Prostate gland (tissue), 2 donors: ENCODE measurements at regions not wholly inside any gene's neighbourhood (a gene's known extent, or its start where the extent isn't known, plus 50 kb on each side); places are given as distances from the start of the nearest gene placed in this dataset.

Experiments used
- POLR2A ChIP-seq: fragments of 450-650 bp; IDR thresholded peaks from one replicate; pipeline ENCODE4 v1.6.1; 2016; ENCODE audit warnings: antibody characterized with exemption, mild to moderate bottlenecking
- POLR2AphosphoS5 ChIP-seq: sonication (generic); formaldehyde crosslinking; IDR thresholded peaks from one replicate; pipeline ENCODE4 v1.6.1; 2017; ENCODE audit warnings: antibody characterized with exemption
- TF ChIP-seq, protein P1 (sequence below), 4 experiments: fragments of 200-600 bp in 2 of 4; fragments of 450-650 bp in 2 of 4; sonication (generic) in 2 of 4; IDR thresholded peaks; 1 replicate in 3 of 4; 2 replicates in 1 of 4; pipeline ENCODE4 v1.5.1; 2016 to 2019; ENCODE audit warnings: antibody characterized with exemption in 4 of 4, mild to moderate bottlenecking in 2 of 4, moderate library complexity in 2 of 4

DNA sequence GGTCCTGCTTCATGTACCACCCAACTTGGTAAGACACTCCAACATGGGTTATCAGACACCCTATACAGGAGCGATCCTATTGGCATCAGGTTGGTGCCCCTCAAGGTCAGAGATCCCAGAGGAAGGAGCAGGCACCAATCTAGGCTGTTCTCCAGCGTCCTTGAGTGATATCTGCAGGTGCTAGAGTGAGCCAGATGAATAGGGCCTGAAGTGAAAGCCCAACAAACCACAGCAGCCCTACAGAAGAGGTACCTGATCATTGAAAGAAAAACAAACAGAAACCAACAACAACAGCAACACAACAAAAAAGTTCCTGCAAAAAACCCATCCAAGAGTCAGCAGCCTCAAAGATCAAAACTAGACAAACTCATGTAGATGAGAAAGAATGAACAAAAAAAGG is 584.8 kb downstream of the HINT1 start:
- TF ChIP-seq, protein P1, sequence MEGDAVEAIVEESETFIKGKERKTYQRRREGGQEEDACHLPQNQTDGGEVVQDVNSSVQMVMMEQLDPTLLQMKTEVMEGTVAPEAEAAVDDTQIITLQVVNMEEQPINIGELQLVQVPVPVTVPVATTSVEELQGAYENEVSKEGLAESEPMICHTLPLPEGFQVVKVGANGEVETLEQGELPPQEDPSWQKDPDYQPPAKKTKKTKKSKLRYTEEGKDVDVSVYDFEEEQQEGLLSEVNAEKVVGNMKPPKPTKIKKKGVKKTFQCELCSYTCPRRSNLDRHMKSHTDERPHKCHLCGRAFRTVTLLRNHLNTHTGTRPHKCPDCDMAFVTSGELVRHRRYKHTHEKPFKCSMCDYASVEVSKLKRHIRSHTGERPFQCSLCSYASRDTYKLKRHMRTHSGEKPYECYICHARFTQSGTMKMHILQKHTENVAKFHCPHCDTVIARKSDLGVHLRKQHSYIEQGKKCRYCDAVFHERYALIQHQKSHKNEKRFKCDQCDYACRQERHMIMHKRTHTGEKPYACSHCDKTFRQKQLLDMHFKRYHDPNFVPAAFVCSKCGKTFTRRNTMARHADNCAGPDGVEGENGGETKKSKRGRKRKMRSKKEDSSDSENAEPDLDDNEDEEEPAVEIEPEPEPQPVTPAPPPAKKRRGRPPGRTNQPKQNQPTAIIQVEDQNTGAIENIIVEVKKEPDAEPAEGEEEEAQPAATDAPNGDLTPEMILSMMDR (IDR thresholded peaks at IDR 0.05), result no peak
- TF ChIP-seq POLR2A (no peak), POLR2AphosphoS5 (no peak)
